ENCODE measurements at regions not wholly inside any gene's neighbourhood (a gene's known extent, or its start where the extent isn't known, plus 50 kb on each side); places are given as distances from the start of the nearest gene placed in this dataset.

GRCh38 chr21:17422931-17423330, 89.9 kb upstream of the CXADR start:
- Mint-ChIP-seq H3K27ac (no peak overlapping the region), H3K36me3 (no peaks in the 10 kb centered on the region), H3K4me3 (no peak overlapping the region), H3K9me3 (peaks cover 0 to 3% (median 0%) of the 10 kb centered on the region in 3 donors), H3K4me1 (no peaks in the 10 kb centered on the region), H3K27me3 (peaks cover 2 to 8% of the 10 kb centered on the region in 2 donors)
- Histone ChIP-seq H3K27ac (ENCODE audit: low read length) (no peak overlapping the region), H3K4me1 (ENCODE audit: control insufficient read depth in 1 of 2, extremely low read depth in 1 of 2, insufficient read depth in 2 of 2, low read length in 2 of 2) (no peaks in the 10 kb centered on the region), H3K36me3 (ENCODE audit: control insufficient read depth in 2 of 2, extremely low read depth in 1 of 2, insufficient read depth in 1 of 2, low read length in 1 of 2) (no peaks in the 10 kb centered on the region), H3K9me3 (no peaks in the 10 kb centered on the region), H3K27me3 (replicated peaks in 1 of 2; ENCODE audit: control insufficient read depth in 2 of 2, extremely low read depth in 1 of 2, insufficient read depth in 2 of 2, low read length in 1 of 2) (no peaks in the 10 kb centered on the region), H3K4me3 (ENCODE audit: control insufficient read depth in 1 of 2, extremely low read depth in 1 of 2, low read length in 1 of 2) (no peak overlapping the region)
- CTCF ChIA-PET: no interaction called here
- ATAC-seq (replicated peaks in 1 of 4) (no peak), DNase-seq (no peak)
- WGBS (ENCODE audit: insufficient coverage): 43% methylated on average over 1 of the region's 2 CpGs
- POLR2A ChIA-PET: no interaction called here

- peaks cover 2 to 8% of the 10 kb centered on the region in 2 donors for H3K27me3 Mint-ChIP-seq
- H3K36me3 Mint-ChIP-seq: no peaks in the 10 kb centered on the region
- H3K4me3 ChIP-seq (ENCODE audit: control insufficient read depth in 1 of 2, extremely low read depth in 1 of 2, low read length in 1 of 2): no peak overlapping the region
- H3K27ac ChIP-seq (ENCODE audit: low read length): no peak overlapping the region
- ATAC-seq (replicated peaks in 1 of 4) (no peak), DNase-seq (no peak)
- no peaks in the 10 kb centered on the region for H3K36me3 ChIP-seq (ENCODE audit: control insufficient read depth in 2 of 2, extremely low read depth in 1 of 2, insufficient read depth in 1 of 2, low read length in 1 of 2)
- no peak overlapping the region for H3K4me3 Mint-ChIP-seq
- ChIA-PET POLR2A (no interaction called here), CTCF (interaction anchor here in 1 of 2 donors (1.3 kb wide), 1 partner anchor 38 kb away, joined by 3 read pairs; no protein-coding TSS in a partner anchor)
- H3K4me1 Mint-ChIP-seq: no peaks in the 10 kb centered on the region
- H3K27me3 ChIP-seq (replicated peaks in 1 of 2; ENCODE audit: control insufficient read depth in 2 of 2, extremely low read depth in 1 of 2, insufficient read depth in 2 of 2, low read length in 1 of 2): no peaks in the 10 kb centered on the region
- H3K4me1 ChIP-seq (ENCODE audit: control insufficient read depth in 1 of 2, extremely low read depth in 1 of 2, insufficient read depth in 2 of 2, low read length in 2 of 2): no peaks in the 10 kb centered on the region
- no peaks in the 10 kb centered on the region for H3K9me3 ChIP-seq
- peaks cover 0 to 3% (median 0%) of the 10 kb centered on the region in 3 donors for H3K9me3 Mint-ChIP-seq
- 60% methylated on average over 1 of the region's 7 CpGs for WGBS (ENCODE audit: insufficient coverage)
- no peak overlapping the region for H3K27ac Mint-ChIP-seq
Measured at GRCh38 chr21:17427157-17427556, 85.7 kb upstream of the CXADR start.

GRCh38 chr21:17427831-17428483, 84.9 kb upstream of the CXADR start:
- ChIA-PET CTCF (interaction anchor here in 1 of 2 donors (1.3 kb wide), 1 partner anchor 39 kb away, joined by 3 read pairs; no protein-coding TSS in a partner anchor), POLR2A (no interaction called here)
- Histone ChIP-seq H3K4me3 (ENCODE audit: control insufficient read depth in 1 of 2, extremely low read depth in 1 of 2, low read length in 1 of 2) (no peak overlapping the region), H3K4me1 (ENCODE audit: control insufficient read depth in 1 of 2, extremely low read depth in 1 of 2, insufficient read depth in 2 of 2, low read length in 2 of 2) (no peaks in the 10 kb centered on the region), H3K27me3 (replicated peaks in 1 of 2; ENCODE audit: control insufficient read depth in 2 of 2, extremely low read depth in 1 of 2, insufficient read depth in 2 of 2, low read length in 1 of 2) (no peaks in the 10 kb centered on the region), H3K27ac (ENCODE audit: low read length) (no peak overlapping the region), H3K36me3 (ENCODE audit: control insufficient read depth in 2 of 2, extremely low read depth in 1 of 2, insufficient read depth in 1 of 2, low read length in 1 of 2) (no peaks in the 10 kb centered on the region), H3K9me3 (no peaks in the 10 kb centered on the region)
- WGBS (ENCODE audit: insufficient coverage): 87% methylated on average over 3 of the region's 10 CpGs
- H3K4me1 Mint-ChIP-seq: no peaks in the 10 kb centered on the region
- H3K27ac Mint-ChIP-seq: no peak overlapping the region
- DNase-seq: no peak
- ATAC-seq (replicated peaks in 1 of 4): no peak
- H3K9me3 Mint-ChIP-seq: peaks cover 0 to 3% (median 0%) of the 10 kb centered on the region in 3 donors
- no peaks in the 10 kb centered on the region for H3K36me3 Mint-ChIP-seq
- H3K27me3 Mint-ChIP-seq: peaks cover 2 to 8% of the 10 kb centered on the region in 2 donors
- H3K4me3 Mint-ChIP-seq: no peak overlapping the region

- Histone ChIP-seq H3K27ac (ENCODE audit: low read length) (no peak overlapping the region), H3K27me3 (replicated peaks in 1 of 2; ENCODE audit: control insufficient read depth in 2 of 2, extremely low read depth in 1 of 2, insufficient read depth in 2 of 2, low read length in 1 of 2) (no peaks in the 10 kb centered on the region), H3K9me3 (no peaks in the 10 kb centered on the region), H3K4me3 (ENCODE audit: control insufficient read depth in 1 of 2, extremely low read depth in 1 of 2, low read length in 1 of 2) (no peak overlapping the region), H3K36me3 (ENCODE audit: control insufficient read depth in 2 of 2, extremely low read depth in 1 of 2, insufficient read depth in 1 of 2, low read length in 1 of 2) (no peaks in the 10 kb centered on the region), H3K4me1 (ENCODE audit: control insufficient read depth in 1 of 2, extremely low read depth in 1 of 2, insufficient read depth in 2 of 2, low read length in 2 of 2) (no peaks in the 10 kb centered on the region)
- WGBS (ENCODE audit: insufficient coverage): no CpG with 5 or more reads among the region's 5 CpGs
- H3K36me3 Mint-ChIP-seq: no peaks in the 10 kb centered on the region
- ATAC-seq (replicated peaks in 1 of 4): no peak
- peaks cover 2 to 8% of the 10 kb centered on the region in 2 donors for H3K27me3 Mint-ChIP-seq
- H3K4me3 Mint-ChIP-seq: no peak overlapping the region
- H3K9me3 Mint-ChIP-seq: peaks cover 0 to 3% (median 0%) of the 10 kb centered on the region in 3 donors
- H3K4me1 Mint-ChIP-seq: no peaks in the 10 kb centered on the region
- ChIA-PET POLR2A (no interaction called here), CTCF (no interaction called here)
- no peak overlapping the region for H3K27ac Mint-ChIP-seq
- DNase-seq: no peak
Measured at GRCh38 chr21:17428484-17428869, 84.4 kb upstream of the CXADR start.

GRCh38 chr21:17428980-17429379, 83.9 kb upstream of the CXADR start:
- H3K27me3 ChIP-seq (replicated peaks in 1 of 2; ENCODE audit: control insufficient read depth in 2 of 2, extremely low read depth in 1 of 2, insufficient read depth in 2 of 2, low read length in 1 of 2): no peaks in the 10 kb centered on the region
- H3K36me3 ChIP-seq (ENCODE audit: control insufficient read depth in 2 of 2, extremely low read depth in 1 of 2, insufficient read depth in 1 of 2, low read length in 1 of 2): no peaks in the 10 kb centered on the region
- CTCF ChIA-PET: no interaction called here
- ATAC-seq (replicated peaks in 1 of 4) (no peak), DNase-seq (no peak)
- Mint-ChIP-seq H3K4me3 (no peak overlapping the region), H3K36me3 (no peaks in the 10 kb centered on the region), H3K4me1 (no peaks in the 10 kb centered on the region), H3K27ac (no peak overlapping the region), H3K27me3 (peaks cover 0 to 8% of the 10 kb centered on the region in 2 donors), H3K9me3 (peaks cover 0 to 3% (median 0%) of the 10 kb centered on the region in 3 donors)
- no peak overlapping the region for H3K4me3 ChIP-seq (ENCODE audit: control insufficient read depth in 1 of 2, extremely low read depth in 1 of 2, low read length in 1 of 2)
- H3K4me1 ChIP-seq (ENCODE audit: control insufficient read depth in 1 of 2, extremely low read depth in 1 of 2, insufficient read depth in 2 of 2, low read length in 2 of 2): no peaks in the 10 kb centered on the region
- no peaks in the 10 kb centered on the region for H3K9me3 ChIP-seq
- POLR2A ChIA-PET: no interaction called here
- no CpG with 5 or more reads among the region's 5 CpGs for WGBS (ENCODE audit: insufficient coverage)
- no peak overlapping the region for H3K27ac ChIP-seq (ENCODE audit: low read length)

- no peak overlapping the region for H3K4me3 Mint-ChIP-seq
Measured at GRCh38 chr21:17429936-17430335, 82.9 kb upstream of the CXADR start.

More at GRCh38 chr21:17429936-17430335, 82.9 kb upstream of the CXADR start:
- no peaks in the 10 kb centered on the region for H3K36me3 Mint-ChIP-seq
- H3K4me1 Mint-ChIP-seq: no peaks in the 10 kb centered on the region
- H3K27me3 ChIP-seq (replicated peaks in 1 of 2; ENCODE audit: control insufficient read depth in 2 of 2, extremely low read depth in 1 of 2, insufficient read depth in 2 of 2, low read length in 1 of 2): no peaks in the 10 kb centered on the region
- ATAC-seq (replicated peaks in 1 of 4): no peak
- no peak overlapping the region for H3K27ac Mint-ChIP-seq
- H3K27ac ChIP-seq (ENCODE audit: low read length): no peak overlapping the region
- no peaks in the 10 kb centered on the region for H3K9me3 ChIP-seq
- 100% methylated on average over 1 of the region's 3 CpGs for WGBS (ENCODE audit: insufficient coverage)
- no peak overlapping the region for H3K4me3 ChIP-seq (ENCODE audit: control insufficient read depth in 1 of 2, extremely low read depth in 1 of 2, low read length in 1 of 2)
- no peaks in the 10 kb centered on the region for H3K4me1 ChIP-seq (ENCODE audit: control insufficient read depth in 1 of 2, extremely low read depth in 1 of 2, insufficient read depth in 2 of 2, low read length in 2 of 2)
- ChIA-PET POLR2A (interaction anchor here in 1 of 2 donors (0.6 kb wide), 1 partner anchor 1387 kb away, joined by 3 read pairs; no protein-coding TSS in a partner anchor), CTCF (no interaction called here)
- DNase-seq: no peak
- H3K27me3 Mint-ChIP-seq: peaks cover 0 to 4% of the 10 kb centered on the region in 2 donors
- H3K36me3 ChIP-seq (ENCODE audit: control insufficient read depth in 2 of 2, extremely low read depth in 1 of 2, insufficient read depth in 1 of 2, low read length in 1 of 2): no peaks in the 10 kb centered on the region
- peaks cover 0 to 3% (median 0%) of the 10 kb centered on the region in 3 donors for H3K9me3 Mint-ChIP-seq

Measured in T-cell (primary cell).